Pulmonary artery endothelial cell (primary cell): ENCODE measurements at regions not wholly inside any gene's neighbourhood (a gene's known extent, or its start where the extent isn't known, plus 50 kb on each side); places are given as distances from the start of the nearest gene placed in this dataset.
"Not testable (repeated sequence)": the region's sequence is repeated elsewhere in the genome, so short reads cannot be mapped to it uniquely, and the experiment has no call there.

Experiments
- DNase-seq: peaks from one replicate; pipeline ENCODE4 v3.0.0-alpha.2; 2011; ENCODE audit warnings: low read depth, low spot score

DNA sequence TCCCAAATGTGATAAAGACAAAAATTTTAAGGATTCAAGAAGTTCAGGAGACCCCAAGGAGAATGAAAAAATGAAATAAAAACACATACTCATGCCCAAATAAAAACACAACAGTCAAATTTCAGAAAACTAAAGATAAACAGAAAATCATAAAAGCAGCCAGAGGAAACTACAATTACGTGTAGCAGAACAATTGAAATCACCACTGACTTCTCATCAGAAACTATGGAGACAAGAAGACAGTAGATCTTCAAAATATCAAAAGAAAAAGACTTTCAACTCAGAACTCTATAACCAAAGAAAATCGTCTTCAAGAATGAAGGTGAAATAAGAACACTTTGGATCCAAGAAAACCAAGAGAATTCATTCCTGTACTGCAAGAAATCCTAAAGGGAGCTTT is 54.9 kb downstream of the DIO3 start:
- no peak for DNase-seq

DNA sequence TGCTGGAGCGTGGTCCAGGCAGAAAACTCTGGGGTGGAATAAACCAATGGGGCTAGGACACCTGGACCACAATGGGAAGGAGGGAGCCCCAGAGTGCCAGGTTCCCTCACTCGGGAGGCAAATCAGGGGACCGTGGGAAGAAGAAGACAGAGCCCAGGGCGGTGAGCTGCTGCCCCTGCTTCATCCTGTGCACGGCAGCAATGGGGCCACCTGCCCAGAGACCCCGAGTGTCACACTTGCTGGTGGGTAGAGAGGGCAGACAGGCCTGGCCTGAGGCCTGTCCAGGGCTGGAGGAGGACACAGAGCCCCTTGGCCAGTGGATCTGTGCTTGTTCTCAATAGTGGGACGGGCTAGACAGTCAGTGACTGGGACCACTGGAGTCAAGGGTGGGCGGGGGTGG is 58.2 kb downstream of the DIO3 start:
- DNase-seq: no peak

DNA sequence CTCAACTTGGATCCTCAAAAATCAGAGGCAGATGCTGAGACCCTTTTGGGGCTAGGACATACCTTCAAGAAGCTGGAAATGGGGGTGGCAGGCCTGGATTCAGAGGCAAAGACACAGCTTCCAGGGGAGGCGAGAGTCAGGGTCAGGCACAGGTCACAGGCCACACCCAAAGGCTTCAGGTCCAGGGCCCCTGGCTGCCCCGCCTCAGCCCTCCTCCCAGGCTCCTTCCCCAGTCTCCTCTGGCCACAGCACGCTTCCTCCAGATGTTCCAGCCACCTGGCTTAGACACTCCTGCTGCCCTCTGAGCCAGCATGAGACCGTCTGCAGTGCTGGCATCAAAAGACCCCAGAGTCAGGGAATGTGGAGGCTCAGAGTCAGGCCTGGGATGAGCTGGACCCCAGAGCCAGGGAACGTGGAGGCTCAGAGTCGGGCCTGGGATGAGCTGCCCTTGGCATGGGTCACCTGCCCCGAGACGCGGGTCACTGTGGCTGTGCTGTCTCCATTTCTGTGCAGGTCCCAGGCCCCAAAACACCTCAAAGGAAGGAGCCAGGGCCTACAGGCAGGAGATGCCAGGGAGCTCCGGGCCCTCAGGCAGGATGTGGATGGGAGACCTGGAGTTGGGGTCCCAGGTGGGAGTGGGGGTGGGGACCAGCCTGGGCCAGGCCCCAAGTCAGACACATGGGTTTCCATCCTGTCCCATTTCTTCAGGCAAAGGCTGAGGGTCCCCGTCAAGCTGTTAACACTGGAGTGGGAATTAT is 58.9 kb downstream of the DIO3 start:
- DNase-seq: no peak

DNA sequence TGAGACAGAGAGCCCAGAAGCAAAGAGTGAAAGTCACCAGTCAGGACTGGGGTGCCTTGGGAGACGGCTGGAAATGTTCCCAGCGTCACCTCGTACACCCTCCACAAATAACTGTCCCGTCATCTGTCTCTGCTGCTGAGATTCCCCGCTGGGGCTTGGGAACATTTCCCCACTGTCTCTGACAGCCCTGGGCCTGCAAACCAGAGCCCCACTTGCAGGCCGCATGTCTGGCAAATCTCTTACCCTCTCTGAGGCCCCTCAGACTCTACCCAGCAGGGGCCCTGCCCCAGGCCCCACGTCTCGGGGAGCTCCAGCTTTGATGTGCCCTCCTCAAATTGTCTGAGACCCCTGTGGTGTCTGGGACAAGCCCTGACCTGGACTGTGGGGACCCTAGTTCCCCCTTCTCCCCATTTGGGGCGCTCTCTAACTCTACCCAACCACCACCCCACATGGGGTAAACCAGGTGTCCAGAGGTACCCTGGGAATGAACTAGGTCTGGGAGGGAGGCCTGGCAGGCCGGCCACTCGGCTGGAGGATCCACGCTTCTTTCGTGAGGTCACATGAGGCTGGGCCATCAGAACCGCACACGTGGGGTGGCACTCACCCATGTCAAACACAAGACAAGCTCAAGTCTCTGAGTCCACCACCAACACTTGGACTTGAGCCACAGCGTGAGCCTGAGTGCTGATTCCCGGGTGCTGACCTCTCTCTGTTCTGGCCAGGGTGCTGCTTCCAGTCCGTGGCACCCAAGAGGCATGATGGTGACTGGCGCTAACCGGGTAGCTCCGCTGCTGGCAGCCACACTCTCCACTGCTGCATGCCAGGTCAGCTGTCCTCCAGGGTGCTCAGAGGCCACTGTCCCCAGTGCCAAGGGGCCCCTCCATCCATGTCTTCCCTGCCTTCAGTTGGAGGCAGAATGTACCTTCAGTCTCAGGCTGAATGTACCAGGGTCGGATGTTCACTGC is 59.8 kb downstream of the DIO3 start:
- no peak for DNase-seq

DNA sequence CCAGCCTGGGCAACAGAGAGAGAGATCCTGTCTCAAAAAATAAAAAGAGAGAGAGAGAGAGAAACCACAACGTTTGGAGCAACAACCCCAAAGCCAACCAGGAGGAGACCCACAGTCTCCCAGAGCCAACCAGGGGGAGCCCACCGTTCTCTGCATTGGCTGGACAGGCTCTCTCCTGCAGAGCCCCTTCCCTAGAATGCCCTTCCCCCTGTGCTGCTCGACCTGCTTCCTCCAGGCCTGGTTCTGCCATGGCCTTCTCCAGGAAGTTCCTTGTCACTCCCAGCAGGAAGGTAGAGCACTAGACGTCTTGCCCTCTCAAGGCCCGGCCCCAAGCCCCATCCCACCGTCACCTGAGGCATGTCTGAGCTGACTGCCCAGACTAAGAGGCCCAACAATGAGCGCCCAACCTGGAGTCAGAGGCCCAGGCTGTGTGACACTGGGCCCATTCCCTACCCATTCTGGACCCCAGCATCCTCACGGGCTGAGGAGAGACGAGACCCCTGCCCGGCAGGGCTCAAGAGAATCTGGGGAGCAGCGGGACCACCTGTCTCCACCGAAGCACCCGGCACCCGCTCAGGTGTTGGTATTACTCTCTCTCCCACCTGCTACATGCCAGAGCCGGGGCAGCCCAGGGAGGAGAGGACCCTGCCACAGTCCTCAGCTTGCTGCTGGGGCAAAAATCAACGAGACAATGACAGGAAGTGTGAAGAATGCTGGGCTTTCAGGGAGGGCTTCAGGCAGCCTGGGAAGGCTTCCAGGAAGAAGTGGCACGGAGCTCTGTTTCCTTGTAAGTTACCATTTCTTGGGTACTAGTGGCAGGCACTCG is 61.2 kb downstream of the DIO3 start:
- no peak for DNase-seq

DNA sequence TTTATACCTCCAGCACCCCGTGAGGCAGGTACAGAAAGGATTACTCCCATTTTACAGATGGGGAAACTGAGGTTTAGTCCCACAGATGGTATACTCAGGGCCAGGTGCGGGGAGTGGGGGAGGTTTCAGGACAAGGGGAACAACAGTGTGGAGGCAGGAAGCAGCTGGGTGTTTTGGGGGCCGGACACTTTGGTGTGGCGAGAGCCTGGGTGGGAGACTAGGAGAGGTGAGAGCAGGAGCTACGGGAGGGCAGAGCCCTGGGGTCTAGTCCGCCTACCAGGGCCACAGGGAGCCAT is 61.7 kb downstream of the DIO3 start:
- no peak for DNase-seq

DNA sequence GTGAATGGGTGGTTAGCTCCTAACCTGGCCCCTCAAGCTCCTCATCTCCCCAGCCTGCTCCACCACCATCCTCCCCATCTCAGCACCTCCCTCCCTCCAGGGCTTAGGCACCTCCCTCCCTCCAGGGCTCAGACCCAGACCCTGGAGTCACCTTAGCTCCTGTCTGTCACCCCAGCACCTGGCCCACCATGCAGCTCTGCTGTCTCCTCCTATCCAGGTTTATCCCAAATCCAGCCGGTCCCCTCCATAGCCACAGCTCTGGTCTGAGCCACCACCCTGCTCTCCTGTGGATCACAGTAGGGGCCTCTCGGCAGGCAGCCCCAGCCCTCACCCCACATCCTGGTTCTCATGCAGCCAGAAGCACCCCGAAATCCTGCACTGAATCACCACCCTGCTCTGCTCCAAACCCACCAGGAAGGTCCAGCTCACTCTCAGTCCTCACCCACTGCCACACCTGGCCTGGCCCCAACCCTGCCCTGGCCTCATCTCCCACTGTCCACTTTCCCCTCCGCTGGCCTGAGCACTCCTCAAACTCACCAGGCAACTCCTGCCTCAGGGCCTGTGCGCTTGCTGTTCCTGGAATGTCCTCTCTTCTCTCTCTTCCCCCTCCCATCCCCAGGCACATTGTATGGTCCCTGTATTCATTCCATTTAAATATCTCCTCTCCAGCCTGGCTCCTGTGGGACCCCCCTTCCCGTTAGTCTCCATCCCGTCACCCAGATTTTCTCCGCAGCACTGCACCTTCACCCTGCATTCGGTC is 62.6 kb downstream of the DIO3 start:
- no peak for DNase-seq

DNA sequence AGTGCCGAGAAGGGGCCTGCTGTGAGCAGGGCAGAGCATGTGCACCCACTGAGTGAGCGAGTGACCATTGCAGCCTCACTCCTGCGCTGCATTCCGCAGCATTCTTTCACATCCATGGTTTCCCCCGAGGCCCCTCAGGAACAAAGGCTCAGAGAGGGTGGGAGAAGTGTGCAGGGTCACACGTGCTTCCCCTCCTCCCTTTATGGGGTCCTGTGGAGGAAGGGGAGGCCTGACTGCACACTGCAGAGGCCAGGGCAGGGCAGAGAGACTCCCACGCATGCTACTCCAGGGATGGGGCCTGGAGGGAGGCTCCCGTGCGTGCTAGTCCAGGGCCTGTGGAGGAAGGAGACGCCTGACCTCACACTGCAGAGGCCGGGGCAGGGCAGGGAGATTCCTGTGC is 63.2 kb downstream of the DIO3 start:
- no peak for DNase-seq

DNA sequence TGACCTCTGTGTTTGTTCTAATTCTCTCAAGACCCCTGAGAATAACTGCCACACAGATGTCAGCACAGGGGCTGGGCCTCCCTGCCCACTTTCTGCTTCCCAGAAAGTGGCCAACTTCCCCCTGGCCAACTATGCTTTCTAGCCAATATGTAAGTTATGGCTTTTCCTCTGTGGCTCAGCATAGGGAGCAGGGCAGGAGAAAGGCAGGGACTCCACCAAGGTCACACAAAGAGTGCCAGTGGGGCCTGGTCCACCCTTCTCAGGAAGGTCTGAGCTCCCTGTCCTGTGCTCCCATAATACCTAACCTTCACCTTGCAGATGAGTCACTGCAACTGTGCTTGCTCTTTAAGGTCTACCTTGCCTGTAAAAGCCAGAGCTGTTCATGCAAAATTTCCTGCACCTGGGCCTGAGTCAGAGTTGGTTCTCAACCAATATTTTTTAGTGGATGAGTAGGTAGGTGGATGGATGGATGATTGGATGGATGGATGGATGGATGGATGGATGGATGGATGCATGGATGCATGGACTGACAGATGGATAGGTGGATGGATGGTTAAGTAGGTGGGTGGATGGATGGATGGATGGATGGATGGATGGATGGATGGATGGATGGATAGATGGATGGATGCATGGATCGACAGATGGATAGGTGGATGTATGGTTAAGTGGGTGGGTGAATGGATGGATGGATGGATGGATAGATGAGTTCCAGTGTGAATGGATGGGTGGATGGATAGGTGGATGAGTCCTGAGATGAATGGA is 64.2 kb downstream of the DIO3 start:
- no peak for DNase-seq

DNA sequence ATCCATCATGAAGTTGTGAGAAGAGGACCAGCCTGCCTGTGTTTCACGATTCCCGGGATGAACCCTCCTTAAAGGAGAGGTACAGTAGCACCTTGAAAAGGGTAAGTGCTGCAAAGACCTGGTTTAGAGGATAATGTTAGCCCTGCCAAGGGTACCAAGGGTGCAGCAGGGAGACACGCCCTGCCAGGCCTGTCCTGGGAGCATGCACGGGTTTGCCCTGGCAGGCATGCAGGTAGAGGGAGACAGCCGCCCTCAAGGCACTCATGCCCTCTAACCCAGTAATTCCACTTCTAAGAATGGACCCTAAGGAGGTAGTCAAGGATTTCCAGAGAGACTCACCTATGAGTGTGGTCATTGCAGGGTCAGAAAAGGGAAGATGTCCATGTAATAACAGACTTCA is 65.0 kb downstream of the DIO3 start:
- no peak for DNase-seq

DNA sequence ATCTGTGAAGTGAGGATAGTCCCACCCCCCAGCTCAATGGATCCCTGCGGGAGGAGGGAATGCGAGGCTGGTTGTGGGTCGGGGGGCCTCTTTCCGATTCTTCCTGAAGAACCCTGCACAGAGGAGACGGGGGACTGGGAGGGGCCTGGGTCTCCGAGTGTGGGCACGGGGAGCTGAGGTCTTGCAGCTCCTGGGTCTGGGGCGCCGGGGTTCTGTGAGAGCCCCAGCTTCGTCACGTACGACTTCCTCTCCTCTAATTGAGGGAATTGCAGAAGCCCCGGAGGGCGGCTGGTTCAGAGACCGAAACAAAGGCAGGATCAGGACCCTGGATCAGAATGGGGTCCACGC is 66.6 kb downstream of the DIO3 start:
- DNase-seq: no peak

DNA sequence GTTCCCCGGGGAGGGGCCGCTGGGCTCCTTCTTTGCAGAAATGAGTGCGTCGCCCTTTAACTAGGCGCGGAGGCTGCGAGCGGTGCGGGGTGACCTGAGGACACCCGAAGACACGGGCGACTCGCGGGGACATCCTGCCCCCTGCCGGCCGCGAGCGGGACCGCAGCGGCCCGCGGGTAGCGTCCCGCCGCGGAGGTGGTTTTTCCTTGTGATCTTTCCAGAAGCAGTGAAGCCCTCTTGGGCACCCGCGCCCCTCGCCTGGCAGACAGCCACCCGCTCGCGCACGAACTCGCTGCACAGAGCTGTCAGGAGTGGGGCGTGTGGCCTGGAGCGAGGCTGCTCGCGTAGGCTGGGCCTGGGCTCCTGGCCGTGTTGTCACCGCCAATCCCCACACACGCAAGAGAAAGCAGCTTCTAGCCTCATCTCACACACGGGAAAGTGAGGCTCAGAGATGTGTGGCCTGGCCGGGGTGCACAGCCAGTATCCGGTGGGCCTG is 67.2 kb downstream of the DIO3 start:
- DNase-seq: no peak

DNA sequence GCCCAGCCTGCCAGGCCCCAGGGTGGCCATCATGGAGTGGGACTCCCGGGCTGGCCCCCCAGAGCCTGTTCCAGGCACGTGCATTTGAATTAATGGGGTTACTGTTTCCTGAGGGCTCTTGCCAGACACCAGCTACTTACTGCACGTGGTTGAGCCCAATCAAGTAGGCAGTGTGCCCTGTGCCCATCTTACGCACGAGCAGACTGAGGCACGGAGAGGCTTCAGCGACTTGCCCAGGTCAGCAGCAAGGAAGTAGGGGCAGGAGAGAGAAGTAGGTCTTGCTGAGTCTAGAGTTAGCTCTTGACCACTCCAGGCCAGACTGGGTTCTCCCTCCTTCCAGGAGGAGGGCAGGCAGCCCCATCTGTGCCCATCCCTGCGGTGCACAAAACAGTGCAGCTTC is 67.7 kb downstream of the DIO3 start:
- no peak for DNase-seq

DNA sequence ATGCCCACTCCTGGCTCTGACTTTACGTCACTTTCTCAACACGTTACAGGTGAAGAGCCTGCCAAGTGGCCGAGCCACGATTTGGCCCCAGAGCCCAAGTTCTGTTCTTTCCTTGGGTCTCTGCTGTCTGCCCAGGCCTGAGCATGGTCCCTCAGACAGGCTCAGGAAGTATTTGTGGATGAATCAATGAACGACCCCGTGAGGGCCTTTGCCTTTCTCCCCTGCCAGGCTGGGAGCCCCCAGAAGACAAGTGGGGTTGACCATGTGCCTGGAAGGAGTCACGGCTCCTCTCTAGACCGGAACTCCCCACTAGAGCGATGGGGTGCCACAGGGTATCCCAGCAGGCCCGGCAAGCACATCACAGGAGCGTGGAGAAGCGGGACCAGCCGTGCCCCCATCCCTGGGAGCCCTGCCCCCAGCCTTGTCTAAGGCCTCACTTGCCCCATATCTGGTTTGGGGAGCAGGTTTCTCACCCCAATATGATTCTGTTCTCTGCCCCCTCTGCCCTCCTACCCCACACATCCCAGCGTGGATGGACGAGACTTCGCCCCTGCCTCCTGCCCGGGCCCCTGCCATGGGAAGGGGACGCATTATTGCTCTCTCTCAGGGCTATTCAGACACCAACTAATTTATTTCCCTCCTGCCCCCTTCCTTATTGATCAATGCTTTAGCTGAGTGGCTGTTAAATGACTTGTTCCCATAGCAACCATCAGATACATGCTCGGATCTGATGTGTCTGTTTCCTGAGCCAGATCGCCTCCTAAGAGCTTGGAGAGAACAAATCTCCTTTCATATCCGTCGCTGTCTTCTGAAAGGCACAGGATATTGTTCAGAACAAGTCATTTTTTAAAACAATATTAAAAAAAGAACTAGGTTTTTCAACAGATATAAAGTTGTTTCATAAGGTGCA is 69.0 kb downstream of the DIO3 start:
- no peak for DNase-seq

DNA sequence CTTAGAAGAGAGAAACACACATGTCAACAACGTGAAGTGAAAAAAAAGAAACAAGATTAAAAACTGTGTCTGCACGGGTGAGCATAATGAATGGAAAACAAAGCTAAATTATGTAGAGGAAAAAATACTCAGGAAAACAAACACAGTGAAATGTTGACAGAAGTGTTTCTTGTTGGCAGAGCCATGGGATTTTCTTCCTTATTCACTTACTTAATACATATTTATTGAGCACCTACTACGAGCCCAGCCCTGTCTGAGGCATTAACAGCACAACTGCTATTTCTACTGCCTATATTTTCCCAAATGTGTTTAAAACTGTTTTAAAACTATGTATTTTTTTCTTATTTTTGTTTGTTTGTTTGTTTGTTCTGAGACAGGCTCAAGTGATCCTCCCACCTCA is 69.9 kb downstream of the DIO3 start:
- no peak for DNase-seq

DNA sequence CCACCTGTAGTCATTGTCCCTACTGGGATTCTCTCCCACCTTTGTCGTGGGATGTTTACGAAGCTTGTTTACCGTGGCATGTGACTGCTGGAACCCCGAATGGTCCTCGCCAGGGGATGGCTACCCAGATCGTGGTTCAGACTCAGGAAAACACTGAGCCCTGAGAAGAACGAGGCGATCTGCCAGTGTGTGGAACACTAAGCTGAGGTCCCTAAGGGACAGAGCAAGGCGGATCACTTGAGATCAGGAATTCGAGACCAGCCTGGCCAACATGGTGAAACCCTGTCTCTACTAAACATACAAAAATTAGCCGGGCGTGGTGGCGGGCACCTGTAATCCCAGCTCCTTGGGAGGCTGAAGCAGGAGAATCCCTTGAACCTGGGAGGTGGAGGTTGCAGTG is 70.7 kb downstream of the DIO3 start:
- not testable (repeated sequence) for DNase-seq

DNA sequence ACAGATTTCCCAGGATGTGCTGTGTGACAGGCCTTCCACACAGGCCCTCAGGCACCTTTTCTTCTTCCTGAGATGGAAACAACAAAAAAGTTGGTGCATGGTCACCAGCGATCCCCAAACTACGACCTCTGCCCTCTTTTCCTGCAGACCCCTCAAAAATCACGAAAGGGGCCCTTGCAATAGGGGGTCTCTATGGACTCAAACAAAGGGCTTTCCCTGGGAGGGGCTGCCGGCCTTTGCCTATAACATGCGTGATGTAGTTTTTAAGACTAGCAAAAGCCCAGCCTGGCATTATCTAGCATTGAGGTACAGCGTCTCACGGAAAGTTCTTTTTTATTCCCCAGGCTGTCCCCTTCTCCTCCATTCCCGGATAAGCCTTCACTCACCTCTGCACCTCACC is 71.2 kb downstream of the DIO3 start:
- no peak for DNase-seq

DNA sequence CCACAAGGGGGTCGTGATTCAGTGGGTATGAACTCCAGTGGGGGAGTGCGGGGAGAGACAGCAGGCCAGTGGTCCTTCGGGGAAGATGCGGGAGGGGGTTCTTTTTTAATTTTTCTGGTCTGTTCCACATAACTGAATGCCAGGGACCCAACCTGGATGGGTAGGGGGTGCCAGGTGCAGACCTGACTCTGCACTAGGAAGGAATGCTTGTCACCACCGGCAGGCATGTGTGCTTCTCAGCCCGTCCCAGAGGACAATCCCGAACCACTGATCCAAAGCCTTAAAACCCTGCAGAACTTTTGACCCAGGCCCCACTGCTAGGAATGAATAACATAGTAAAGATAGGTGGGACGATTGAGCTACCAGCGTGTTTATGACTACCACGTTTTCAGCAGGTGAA is 72.0 kb downstream of the DIO3 start:
- no peak for DNase-seq

DNA sequence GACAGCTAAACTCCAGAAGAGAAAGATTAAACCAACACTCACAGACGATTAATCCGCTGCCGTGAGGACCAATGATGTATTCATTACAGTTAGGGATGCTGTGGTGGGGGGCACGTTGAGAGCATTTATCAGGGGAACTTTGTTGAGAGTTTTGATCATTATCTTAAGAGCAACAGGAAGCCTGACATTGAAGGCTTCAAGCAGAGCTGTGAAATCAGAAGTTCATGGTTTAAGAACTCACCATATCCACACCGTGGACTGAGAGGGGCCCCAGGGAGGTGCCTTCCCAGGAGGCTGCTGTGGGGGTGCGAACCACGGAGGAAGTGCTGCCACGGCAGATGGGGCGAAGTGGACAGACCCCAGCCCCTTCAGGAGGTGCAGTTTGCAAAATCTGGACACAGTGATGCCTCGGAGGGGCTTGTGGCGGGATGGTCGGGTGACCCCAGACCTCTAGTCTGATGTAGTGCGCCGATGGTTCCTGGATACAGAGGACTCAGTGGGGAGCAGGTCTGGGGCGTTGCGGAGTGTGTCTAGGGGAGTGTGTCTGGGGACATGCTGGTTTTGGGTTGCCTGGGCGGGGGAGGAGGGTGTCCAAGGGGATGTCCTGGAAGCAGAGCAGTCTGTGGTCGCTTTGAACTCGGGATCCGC is 73.0 kb downstream of the DIO3 start:
- no peak for DNase-seq
